CD4-positive, alpha-beta T cell (primary cell): ENCODE measurements at regions not wholly inside any gene's neighbourhood (a gene's known extent, or its start where the extent isn't known, plus 50 kb on each side); places are given as distances from the start of the nearest gene placed in this dataset.

Experiments used
- ATAC-seq: fragments of 200-7000 bp; cut with Tn5 transposase; one replicate; pipeline ENCODE4 v1.10.0; 2022; ENCODE audit warnings: mild to moderate bottlenecking; ENCODE audit not compliant: poor library complexity
- CTCF ChIA-PET: fragments of 350-600 bp; sonication (Branson Sonifier 250); formaldehyde crosslinking; loops from one replicate; lab custom pipeline; 2021; ENCODE audit warnings: antibody characterized with exemption, inconsistent platforms; lab: Charles Lee
- POLR2A ChIA-PET: fragments of 350-600 bp; sonication (Branson Sonifier 250); formaldehyde crosslinking; loops from one replicate; lab custom pipeline; 2021; ENCODE audit warnings: antibody characterized with exemption, inconsistent platforms; lab: Charles Lee
- DNase-seq, 14 experiments: peaks; one replicate each; pipeline ENCODE4 v3.0.0-alpha.2; 2013 to 2020; ENCODE audit warnings: mixed read lengths in 2 of 14
- H3K27ac ChIP-seq, 2 donors: one replicate each; pipeline versions ENCODE4 v1.5.1 to v1.7.0; 2013; ENCODE audit warnings: low read length in 2 of 2, low read depth in 1 of 2, mild to moderate bottlenecking in 1 of 2
- H3K27me3 ChIP-seq, 2 experiments: 1 replicate in 1 of 2; 2 replicates in 1 of 2; pipeline versions ENCODE4 v1.6.1 to v1.7.0; 2013; ENCODE audit warnings: low read length in 2 of 2, control low read depth in 1 of 2, mild to moderate bottlenecking in 1 of 2, moderate library complexity in 1 of 2; ENCODE audit not compliant: insufficient read depth in 2 of 2, control insufficient read depth in 1 of 2
- H3K36me3 ChIP-seq: one replicate; pipeline ENCODE4 v1.6.1; 2013; ENCODE audit warnings: low read length, control low read depth; ENCODE audit not compliant: insufficient read depth
- H3K4me1 ChIP-seq: one replicate; pipeline ENCODE4 v1.6.1; 2013; ENCODE audit warnings: low read length, control low read depth; ENCODE audit not compliant: insufficient read depth
- H3K4me3 ChIP-seq: one replicate; pipeline ENCODE4 v1.5.1; 2013; ENCODE audit warnings: mild to moderate bottlenecking, low read length, moderate library complexity
- H3K9me3 ChIP-seq, 2 experiments: 1 replicate in 1 of 2; 2 replicates in 1 of 2; pipeline versions ENCODE4 v1.6.1 to v1.7.0; 2013; ENCODE audit warnings: low read length in 2 of 2, mild to moderate bottlenecking in 2 of 2, control low read depth in 1 of 2, moderate library complexity in 1 of 2; ENCODE audit not compliant: control insufficient read depth in 1 of 2, insufficient read depth in 1 of 2
- H3K27ac Mint-ChIP-seq: one replicate; pipeline ENCODE4 v1.8.0; 2020; ENCODE audit warnings: mixed read lengths
- H3K27me3 Mint-ChIP-seq: one replicate; pipeline ENCODE4 v1.8.0; 2021; ENCODE audit warnings: mixed read lengths
- H3K36me3 Mint-ChIP-seq: one replicate; pipeline ENCODE4 v1.8.0; 2021; ENCODE audit warnings: low read depth, mixed read lengths
- H3K4me1 Mint-ChIP-seq: one replicate; pipeline ENCODE4 v1.8.0; 2021; ENCODE audit warnings: low read depth, mixed read lengths
- H3K4me3 Mint-ChIP-seq: one replicate; pipeline ENCODE4 v1.8.0; 2020; ENCODE audit warnings: mild to moderate bottlenecking, mixed read lengths
- H3K9me3 Mint-ChIP-seq: one replicate; pipeline ENCODE4 v1.8.0; 2020; ENCODE audit warnings: mixed read lengths
- intact Hi-C, 2 experiments: fragments of 100-400 bp; cut with DNase I in 1 of 2; cut with micrococcal nuclease in 1 of 2; formaldehyde crosslinking; loops; one replicate each; pipeline versions ENCODE4 v1.15.1 to v1.9.0; 2023 to 2025; cut with DNase I, micrococcal nuclease
- TF ChIP-seq, protein P1 (sequence below): fragments of 200-600 bp; IDR thresholded peaks from one replicate; pipeline ENCODE4 v1.8.0; 2022; ENCODE audit warnings: antibody characterized with exemption, mild to moderate bottlenecking

- no peaks in the 10 kb centered on the region for H3K36me3 Mint-ChIP-seq
- no peaks in the 10 kb centered on the region for H3K4me1 Mint-ChIP-seq
- H3K27me3 Mint-ChIP-seq = peaks cover 10% of the 10 kb centered on the region
- Histone ChIP-seq H3K27ac (no peak overlapping the region), H3K4me3 (no peak overlapping the region), H3K9me3 (no peaks in the 10 kb centered on the region), H3K27me3 (no peaks in the 10 kb centered on the region), H3K4me1 (no peaks in the 10 kb centered on the region), H3K36me3 (no peaks in the 10 kb centered on the region)
- TF ChIP-seq, protein P1, sequence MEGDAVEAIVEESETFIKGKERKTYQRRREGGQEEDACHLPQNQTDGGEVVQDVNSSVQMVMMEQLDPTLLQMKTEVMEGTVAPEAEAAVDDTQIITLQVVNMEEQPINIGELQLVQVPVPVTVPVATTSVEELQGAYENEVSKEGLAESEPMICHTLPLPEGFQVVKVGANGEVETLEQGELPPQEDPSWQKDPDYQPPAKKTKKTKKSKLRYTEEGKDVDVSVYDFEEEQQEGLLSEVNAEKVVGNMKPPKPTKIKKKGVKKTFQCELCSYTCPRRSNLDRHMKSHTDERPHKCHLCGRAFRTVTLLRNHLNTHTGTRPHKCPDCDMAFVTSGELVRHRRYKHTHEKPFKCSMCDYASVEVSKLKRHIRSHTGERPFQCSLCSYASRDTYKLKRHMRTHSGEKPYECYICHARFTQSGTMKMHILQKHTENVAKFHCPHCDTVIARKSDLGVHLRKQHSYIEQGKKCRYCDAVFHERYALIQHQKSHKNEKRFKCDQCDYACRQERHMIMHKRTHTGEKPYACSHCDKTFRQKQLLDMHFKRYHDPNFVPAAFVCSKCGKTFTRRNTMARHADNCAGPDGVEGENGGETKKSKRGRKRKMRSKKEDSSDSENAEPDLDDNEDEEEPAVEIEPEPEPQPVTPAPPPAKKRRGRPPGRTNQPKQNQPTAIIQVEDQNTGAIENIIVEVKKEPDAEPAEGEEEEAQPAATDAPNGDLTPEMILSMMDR = no peak
- ChIA-PET POLR2A (no interaction called here), CTCF (no interaction called here)
- ATAC-seq = no peak
- H3K9me3 Mint-ChIP-seq = no peaks in the 10 kb centered on the region
- intact Hi-C loops = no loop called here
- no peak for DNase-seq
- H3K4me3 Mint-ChIP-seq = no peak overlapping the region
- no peak overlapping the region for H3K27ac Mint-ChIP-seq
Measured at GRCh38 chr5:159640921-159641320, 275.4 kb upstream of the ADRA1B start.

- Histone ChIP-seq H3K9me3 (no peaks in the 10 kb centered on the region), H3K4me1 (no peaks in the 10 kb centered on the region), H3K4me3 (no peak overlapping the region), H3K27me3 (no peaks in the 10 kb centered on the region), H3K27ac (no peak overlapping the region), H3K36me3 (no peaks in the 10 kb centered on the region)
- intact Hi-C loops = no loop called here
- DNase-seq (no peak), ATAC-seq (no peak)
- H3K9me3 Mint-ChIP-seq = no peaks in the 10 kb centered on the region
- H3K36me3 Mint-ChIP-seq = no peaks in the 10 kb centered on the region
- POLR2A ChIA-PET = no interaction called here
- no peaks in the 10 kb centered on the region for H3K4me1 Mint-ChIP-seq
- H3K4me3 Mint-ChIP-seq = no peak overlapping the region
- no peak overlapping the region for H3K27ac Mint-ChIP-seq
- CTCF ChIA-PET = no interaction called here
- TF ChIP-seq, protein P1 = no peak
- peaks cover 16% of the 10 kb centered on the region for H3K27me3 Mint-ChIP-seq
Measured at GRCh38 chr5:159641371-159642039, 274.8 kb upstream of the ADRA1B start.

DNA sequence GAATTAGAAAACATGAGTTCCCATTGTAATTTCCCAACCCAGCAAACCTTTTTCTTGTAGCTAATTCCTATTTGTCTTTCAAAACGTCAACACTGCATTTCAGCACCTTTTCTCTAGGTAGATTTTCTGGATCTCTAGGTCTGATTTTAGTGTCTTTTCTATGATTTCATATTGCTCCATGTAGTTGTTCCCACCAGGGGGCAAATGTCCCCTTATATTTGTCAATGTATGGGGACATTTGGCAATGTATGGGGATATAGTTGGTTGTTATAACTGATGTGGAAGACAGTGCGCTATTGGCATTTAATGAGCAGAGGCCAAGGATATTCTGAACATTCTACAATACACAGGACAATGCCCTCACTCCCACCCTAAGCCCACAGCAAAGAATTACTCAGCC, 273.9 kb upstream of the ADRA1B start:
- Histone ChIP-seq H3K27me3 (no peaks in the 10 kb centered on the region), H3K36me3 (no peaks in the 10 kb centered on the region), H3K27ac (no peak overlapping the region), H3K9me3 (no peaks in the 10 kb centered on the region), H3K4me3 (no peak overlapping the region), H3K4me1 (no peaks in the 10 kb centered on the region)
- Mint-ChIP-seq H3K4me1 (no peaks in the 10 kb centered on the region), H3K27ac (no peak overlapping the region), H3K27me3 (peaks cover 24% of the 10 kb centered on the region), H3K36me3 (no peaks in the 10 kb centered on the region), H3K4me3 (no peak overlapping the region), H3K9me3 (no peaks in the 10 kb centered on the region)
- ATAC-seq = no peak
- intact Hi-C loops = no loop called here
- no peak for DNase-seq
- POLR2A ChIA-PET = no interaction called here
- CTCF ChIA-PET = no interaction called here
- TF ChIP-seq, protein P1 = no peak
